ENCODE measurements at regions not wholly inside any gene's neighbourhood (a gene's known extent, or its start where the extent isn't known, plus 50 kb on each side); places are given as distances from the start of the nearest gene placed in this dataset.

- Histone ChIP-seq H3K4me3 (no peak overlapping the region), H3K9me3 (no peaks in the 10 kb centered on the region), H3K4me1 (peaks cover 0 to 12% (median 0%) of the 10 kb centered on the region in 3 donors), H3K27me3 (no peaks in the 10 kb centered on the region), H3K36me3 (no peaks in the 10 kb centered on the region), H3K27ac (no peak overlapping the region)
- TF ChIP-seq POLR2AphosphoS5 (IDR thresholded peaks at IDR 0.05) (no peak), POLR2A (IDR thresholded peaks at IDR 0.05) (no peak), CTCF (IDR thresholded peaks at IDR 0.05) (no peak), EP300 (IDR thresholded peaks at IDR 0.05) (no peak)
- WGBS, 2 donors (ENCODE audit: low coverage in 1 of 2): 69 to 74% methylated on average over 2 of the region's 2 CpGs
- ATAC-seq: no peak
These were observed 79.2 kb upstream of the RALGPS2 start for GRCh38 chr1:178645808-178646200.

GRCh38 chr1:178646821-178647220, 78.2 kb upstream of the RALGPS2 start:
- no peaks in the 10 kb centered on the region for H3K36me3 ChIP-seq
- no peak for ATAC-seq
- no peak overlapping the region for H3K27ac ChIP-seq
- WGBS, 2 donors (ENCODE audit: low coverage in 1 of 2): 92 to 95% methylated on average over 4 to 5 of the region's 5 CpGs
- H3K9me3 ChIP-seq: no peaks in the 10 kb centered on the region
- peaks cover 0 to 12% (median 0%) of the 10 kb centered on the region in 3 donors for H3K4me1 ChIP-seq
- H3K27me3 ChIP-seq: no peaks in the 10 kb centered on the region
- no peak overlapping the region for H3K4me3 ChIP-seq
- TF ChIP-seq POLR2AphosphoS5 (IDR thresholded peaks at IDR 0.05) (no peak), CTCF (IDR thresholded peaks at IDR 0.05) (no peak), EP300 (IDR thresholded peaks at IDR 0.05) (no peak), POLR2A (IDR thresholded peaks at IDR 0.05) (no peak)

- Histone ChIP-seq H3K9me3 (no peaks in the 10 kb centered on the region), H3K27me3 (no peaks in the 10 kb centered on the region), H3K4me1 (peaks cover 0 to 12% (median 0%) of the 10 kb centered on the region in 3 donors), H3K4me3 (no peak overlapping the region), H3K36me3 (no peaks in the 10 kb centered on the region), H3K27ac (no peak overlapping the region)
- TF ChIP-seq CTCF (IDR thresholded peaks at IDR 0.05) (no peak), POLR2A (IDR thresholded peaks at IDR 0.05) (no peak), POLR2AphosphoS5 (IDR thresholded peaks at IDR 0.05) (no peak), EP300 (IDR thresholded peaks at IDR 0.05) (no peak)
- 95 to 96% methylated on average over 11 of the region's 11 CpGs for WGBS, 2 donors (ENCODE audit: low coverage in 1 of 2)
- ATAC-seq: no peak
These were observed 76.9 kb upstream of the RALGPS2 start for GRCh38 chr1:178648151-178648550.

GRCh38 chr1:178649582-178650350, 75.3 kb upstream of the RALGPS2 start:
- Histone ChIP-seq H3K27me3 (no peaks in the 10 kb centered on the region), H3K4me3 (no peak overlapping the region), H3K9me3 (no peaks in the 10 kb centered on the region), H3K36me3 (no peaks in the 10 kb centered on the region), H3K27ac (no peak overlapping the region), H3K4me1 (peaks cover 0 to under 1% (median 0%) of the 10 kb centered on the region in 3 donors)
- no peak for TF ChIP-seq CTCF (IDR thresholded peaks at IDR 0.05)
- TF ChIP-seq POLR2A (IDR thresholded peaks at IDR 0.05): no peak
- no peak for TF ChIP-seq EP300 (IDR thresholded peaks at IDR 0.05)
- TF ChIP-seq POLR2AphosphoS5 (IDR thresholded peaks at IDR 0.05): no peak
- no peak for ATAC-seq
- WGBS, 2 donors (ENCODE audit: low coverage in 1 of 2): 81 to 96% methylated on average over 5 to 7 of the region's 8 CpGs

- H3K4me1 ChIP-seq: no peaks in the 10 kb centered on the region
- H3K36me3 ChIP-seq: no peaks in the 10 kb centered on the region
- H3K4me3 ChIP-seq: no peak overlapping the region
- TF ChIP-seq EP300 (IDR thresholded peaks at IDR 0.05) (no peak), CTCF (IDR thresholded peaks at IDR 0.05) (no peak), POLR2AphosphoS5 (IDR thresholded peaks at IDR 0.05) (no peak), POLR2A (IDR thresholded peaks at IDR 0.05) (no peak)
- H3K27ac ChIP-seq: no peak overlapping the region
- WGBS, 2 donors (ENCODE audit: low coverage in 1 of 2): 37 to 52% methylated on average over 6 of the region's 6 CpGs
- no peaks in the 10 kb centered on the region for H3K27me3 ChIP-seq
- no peaks in the 10 kb centered on the region for H3K9me3 ChIP-seq
- no peak for ATAC-seq
These were observed 74.0 kb upstream of the RALGPS2 start for GRCh38 chr1:178650934-178651511.

All from gastroesophageal sphincter (tissue), 4 donors.